NB4 (cell line): ENCODE measurements at regions not wholly inside any gene's neighbourhood (a gene's known extent, or its start where the extent isn't known, plus 50 kb on each side); places are given as distances from the start of the nearest gene placed in this dataset.
"Not testable (repeated sequence)": the region's sequence is repeated elsewhere in the genome, so short reads cannot be mapped to it uniquely, and the experiment has no call there.

Experiments used
- DNase-seq: peaks from one replicate; pipeline ENCODE4 v3.0.0; 2010; ENCODE audit warnings: low read depth
- H3K4me3 ChIP-seq: one replicate; pipeline ENCODE4 v1.5.1; 2011; ENCODE audit warnings: mild to moderate bottlenecking, low read depth, low read length, moderate library complexity
- MYC ChIP-seq: IDR thresholded peaks from 2 replicates; pipeline ENCODE4 v1.6.1; 2011; ENCODE audit warnings: low read depth, low read length
- POLR2A ChIP-seq: IDR thresholded peaks from 2 replicates; pipeline ENCODE4 v1.6.1; 2011; ENCODE audit warnings: mild to moderate bottlenecking; ENCODE audit not compliant: insufficient read length; ENCODE audit errors: extremely low read depth
- TF ChIP-seq, protein P1 (sequence below): IDR thresholded peaks from one replicate; pipeline ENCODE4 v1.5.1; 2012; ENCODE audit warnings: low read depth, low read length
- TF ChIP-seq, protein P2 (sequence below): IDR thresholded peaks from 2 replicates; pipeline ENCODE4 v1.6.1; 2011; ENCODE audit warnings: low read depth, low read length

DNA sequence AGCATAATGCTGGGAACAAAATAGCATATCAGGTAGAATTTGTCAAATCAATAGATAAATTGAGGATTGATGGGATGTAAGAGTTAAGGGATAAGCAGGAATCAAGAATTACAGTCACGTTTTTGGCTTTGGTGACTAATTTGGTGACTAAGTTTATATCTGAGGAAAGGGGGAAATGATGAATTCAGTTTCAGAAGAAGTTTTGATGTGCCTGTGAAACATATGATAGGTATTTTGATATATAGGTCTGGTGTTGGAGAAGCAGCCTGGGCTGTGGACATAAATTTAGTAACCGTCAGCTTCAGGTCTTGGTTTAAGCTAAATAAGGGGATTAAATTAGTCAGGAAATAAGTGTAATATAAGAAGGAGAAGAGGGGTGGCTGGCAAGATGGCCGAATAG lies 79.0 kb upstream of the EDA2R start:
- H3K4me3 ChIP-seq: no peak overlapping the region
- TF ChIP-seq, protein P1, sequence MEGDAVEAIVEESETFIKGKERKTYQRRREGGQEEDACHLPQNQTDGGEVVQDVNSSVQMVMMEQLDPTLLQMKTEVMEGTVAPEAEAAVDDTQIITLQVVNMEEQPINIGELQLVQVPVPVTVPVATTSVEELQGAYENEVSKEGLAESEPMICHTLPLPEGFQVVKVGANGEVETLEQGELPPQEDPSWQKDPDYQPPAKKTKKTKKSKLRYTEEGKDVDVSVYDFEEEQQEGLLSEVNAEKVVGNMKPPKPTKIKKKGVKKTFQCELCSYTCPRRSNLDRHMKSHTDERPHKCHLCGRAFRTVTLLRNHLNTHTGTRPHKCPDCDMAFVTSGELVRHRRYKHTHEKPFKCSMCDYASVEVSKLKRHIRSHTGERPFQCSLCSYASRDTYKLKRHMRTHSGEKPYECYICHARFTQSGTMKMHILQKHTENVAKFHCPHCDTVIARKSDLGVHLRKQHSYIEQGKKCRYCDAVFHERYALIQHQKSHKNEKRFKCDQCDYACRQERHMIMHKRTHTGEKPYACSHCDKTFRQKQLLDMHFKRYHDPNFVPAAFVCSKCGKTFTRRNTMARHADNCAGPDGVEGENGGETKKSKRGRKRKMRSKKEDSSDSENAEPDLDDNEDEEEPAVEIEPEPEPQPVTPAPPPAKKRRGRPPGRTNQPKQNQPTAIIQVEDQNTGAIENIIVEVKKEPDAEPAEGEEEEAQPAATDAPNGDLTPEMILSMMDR: no peak
- TF ChIP-seq, protein P2, sequence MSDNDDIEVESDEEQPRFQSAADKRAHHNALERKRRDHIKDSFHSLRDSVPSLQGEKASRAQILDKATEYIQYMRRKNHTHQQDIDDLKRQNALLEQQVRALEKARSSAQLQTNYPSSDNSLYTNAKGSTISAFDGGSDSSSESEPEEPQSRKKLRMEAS: no peak
- TF ChIP-seq POLR2A (no peak), MYC (no peak)
- DNase-seq: no peak

DNA sequence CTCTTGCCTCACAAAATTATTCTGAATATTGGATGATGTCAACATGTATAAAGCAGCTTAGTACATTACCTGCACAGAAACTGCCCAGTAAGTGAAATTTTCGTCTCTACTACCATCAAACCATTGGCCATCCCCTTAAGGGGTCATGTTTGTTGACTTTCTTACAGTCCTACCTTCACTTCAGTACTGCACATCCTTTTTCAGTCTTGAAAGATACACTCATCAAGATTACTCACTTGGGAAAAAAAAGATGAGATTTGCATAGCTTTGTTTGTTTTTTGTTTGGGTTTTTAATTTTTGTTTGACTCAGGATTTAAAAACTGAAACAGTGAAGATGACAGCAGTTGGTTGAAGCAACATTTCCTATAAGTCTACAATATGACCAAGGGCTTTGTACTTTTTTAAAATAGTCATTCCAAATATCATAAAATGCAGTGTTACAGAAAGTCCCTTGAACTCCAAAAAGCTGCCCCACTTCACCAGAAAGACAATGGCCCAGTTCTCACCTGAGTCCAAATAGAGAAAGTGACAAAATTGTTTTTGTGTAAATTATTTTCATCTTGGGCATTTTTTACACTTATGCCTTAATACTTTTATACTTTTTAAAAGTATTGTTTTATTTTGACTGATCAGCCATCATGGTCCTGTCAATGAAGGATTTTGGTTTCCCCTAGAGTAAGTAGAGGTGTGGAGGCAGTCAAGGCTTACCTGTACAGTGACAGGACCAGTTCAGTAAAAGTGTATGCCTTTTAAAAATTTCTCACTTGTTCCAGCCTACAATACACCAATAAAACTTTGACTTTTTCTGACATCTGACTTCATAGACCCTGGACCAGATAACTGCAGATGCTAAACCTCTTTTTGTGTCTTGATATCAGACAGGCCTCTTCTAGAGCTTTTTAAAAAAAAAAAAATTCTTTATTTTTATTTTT lies 59.7 kb upstream of the EDA2R start:
- DNase-seq: no peak
- TF ChIP-seq, protein P1: no peak
- TF ChIP-seq, protein P2: no peak
- TF ChIP-seq MYC: no peak
- no peak overlapping the region for H3K4me3 ChIP-seq

DNA sequence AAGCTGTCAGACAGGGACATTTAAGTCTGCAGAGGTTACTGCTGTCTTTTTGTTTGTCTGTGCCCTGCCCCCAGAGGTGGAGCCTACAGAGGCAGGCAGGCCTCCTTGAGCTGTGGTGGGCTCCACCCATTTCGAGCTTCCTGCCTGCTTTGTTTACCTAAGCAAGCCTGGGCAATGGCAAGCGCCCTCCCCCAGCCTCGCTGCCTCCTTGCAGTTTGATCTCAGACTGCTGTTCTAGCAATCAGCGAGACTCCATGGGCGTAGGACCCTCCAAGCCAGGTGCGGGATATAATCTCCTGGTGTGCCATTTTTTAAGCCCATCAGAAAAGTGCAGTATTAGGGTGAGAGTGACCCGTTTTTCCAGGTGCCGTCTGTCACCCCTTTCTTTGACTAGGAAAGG lies 53.6 kb upstream of the EDA2R start:
- DNase-seq, H3K4me3 ChIP-seq: not testable (repeated sequence)
